ENCODE measurements at regions not wholly inside any gene's neighbourhood (a gene's known extent, or its start where the extent isn't known, plus 50 kb on each side); places are given as distances from the start of the nearest gene placed in this dataset.

DNA sequence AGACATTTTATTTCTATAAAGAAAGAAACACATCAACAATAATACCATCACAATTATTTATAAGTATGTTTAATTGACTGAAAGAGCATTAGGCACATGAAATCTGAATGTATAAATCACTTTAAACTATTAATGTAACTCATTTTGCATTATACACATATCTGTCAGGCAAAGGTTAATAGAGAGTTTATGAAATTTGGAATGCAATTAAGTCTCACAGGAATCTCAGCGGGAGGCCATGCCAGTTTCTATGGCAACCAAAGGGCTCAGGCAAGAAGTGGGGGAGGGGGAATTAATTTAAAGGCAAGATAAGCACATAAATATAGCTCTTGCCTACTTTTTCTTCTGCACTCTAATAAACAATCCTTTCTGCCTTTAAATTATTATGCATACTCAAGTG, 152.6 kb downstream of the SLC16A9 start:
- TF ChIP-seq EZH2phosphoT487 (IDR thresholded peaks at IDR 0.05; ENCODE audit: low read length) (no peak), EZH2 (optimal IDR thresholded peaks at IDR 0.05; ENCODE audit: low read depth, low read length) (no peak)
- TF ChIP-seq, protein P1, sequence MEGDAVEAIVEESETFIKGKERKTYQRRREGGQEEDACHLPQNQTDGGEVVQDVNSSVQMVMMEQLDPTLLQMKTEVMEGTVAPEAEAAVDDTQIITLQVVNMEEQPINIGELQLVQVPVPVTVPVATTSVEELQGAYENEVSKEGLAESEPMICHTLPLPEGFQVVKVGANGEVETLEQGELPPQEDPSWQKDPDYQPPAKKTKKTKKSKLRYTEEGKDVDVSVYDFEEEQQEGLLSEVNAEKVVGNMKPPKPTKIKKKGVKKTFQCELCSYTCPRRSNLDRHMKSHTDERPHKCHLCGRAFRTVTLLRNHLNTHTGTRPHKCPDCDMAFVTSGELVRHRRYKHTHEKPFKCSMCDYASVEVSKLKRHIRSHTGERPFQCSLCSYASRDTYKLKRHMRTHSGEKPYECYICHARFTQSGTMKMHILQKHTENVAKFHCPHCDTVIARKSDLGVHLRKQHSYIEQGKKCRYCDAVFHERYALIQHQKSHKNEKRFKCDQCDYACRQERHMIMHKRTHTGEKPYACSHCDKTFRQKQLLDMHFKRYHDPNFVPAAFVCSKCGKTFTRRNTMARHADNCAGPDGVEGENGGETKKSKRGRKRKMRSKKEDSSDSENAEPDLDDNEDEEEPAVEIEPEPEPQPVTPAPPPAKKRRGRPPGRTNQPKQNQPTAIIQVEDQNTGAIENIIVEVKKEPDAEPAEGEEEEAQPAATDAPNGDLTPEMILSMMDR (IDR thresholded peaks at IDR 0.05; ENCODE audit: low read length) = no peak
- H3K36me3 ChIP-seq (replicated peaks; ENCODE audit: insufficient read depth, low read length) = no peaks in the 10 kb centered on the region
- H4K20me1 ChIP-seq (ENCODE audit: insufficient read depth, low read length) = no peaks in the 10 kb centered on the region
- H3K27ac ChIP-seq (ENCODE audit: low read length) = no peak overlapping the region
- no peaks in the 10 kb centered on the region for H3K9me2 ChIP-seq (replicated peaks; ENCODE audit: insufficient read depth, low read length)
- no peaks in the 10 kb centered on the region for H3K27me3 ChIP-seq (replicated peaks; ENCODE audit: insufficient read depth, low read length)
- no peak overlapping the region for H3K9ac ChIP-seq (ENCODE audit: low read length)
- no peak overlapping the region for H3K4me2 ChIP-seq (ENCODE audit: low read depth, low read length)
- H2AFZ ChIP-seq (ENCODE audit: low read length) = no peak overlapping the region
- no peak for DNase-seq
- no peaks in the 10 kb centered on the region for H3K4me1 ChIP-seq (ENCODE audit: low read length)
- no peaks in the 10 kb centered on the region for H3K9me3 ChIP-seq (replicated peaks; ENCODE audit: insufficient read depth, low read length)
- no peaks in the 10 kb centered on the region for H3K79me2 ChIP-seq (ENCODE audit: low read length)
- H3K4me3 ChIP-seq (ENCODE audit: low read length) = no peak overlapping the region
- no peaks in the 10 kb centered on the region for H3F3A ChIP-seq (ENCODE audit: insufficient read depth, low read length)

DNA sequence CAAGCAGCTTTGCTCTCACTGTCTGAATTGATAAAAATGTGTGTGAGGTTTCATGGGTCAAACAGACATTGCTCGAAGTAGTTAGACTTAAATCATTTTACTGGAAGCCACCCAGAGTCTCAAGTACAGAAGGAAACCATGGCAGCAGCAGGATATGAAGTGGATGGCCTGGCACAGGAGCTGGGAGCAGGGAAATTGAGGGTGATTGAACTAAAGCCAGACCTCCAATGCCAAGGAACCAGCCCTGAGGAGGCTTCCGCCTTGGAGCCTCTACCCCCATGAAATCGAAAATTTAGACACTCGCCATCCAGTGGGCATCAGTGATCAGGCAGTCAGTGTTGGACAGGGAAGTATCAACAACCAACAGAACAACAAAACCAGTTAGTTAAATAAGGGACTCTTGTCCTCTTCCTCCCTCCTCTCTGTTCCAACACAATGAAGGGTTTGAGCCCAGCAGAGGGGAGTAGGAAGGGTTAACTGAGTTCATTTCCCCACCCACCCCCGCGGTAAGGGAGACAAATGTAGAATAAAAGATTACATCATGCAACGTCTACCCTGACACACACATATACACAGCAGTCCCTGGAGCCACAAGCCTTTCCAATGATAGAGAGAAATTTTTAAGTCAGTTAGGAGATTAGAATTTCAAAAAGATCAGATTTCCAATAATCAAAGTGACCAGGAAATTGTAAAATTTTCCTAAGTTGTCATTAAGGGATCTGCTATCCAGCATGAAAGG, 156.3 kb downstream of the SLC16A9 start:
- Histone ChIP-seq H4K20me1 (ENCODE audit: insufficient read depth, low read length) (no peaks in the 10 kb centered on the region), H3K9me2 (replicated peaks; ENCODE audit: insufficient read depth, low read length) (no peaks in the 10 kb centered on the region), H3K4me1 (ENCODE audit: low read length) (no peaks in the 10 kb centered on the region), H3K36me3 (replicated peaks; ENCODE audit: insufficient read depth, low read length) (no peaks in the 10 kb centered on the region), H3K27me3 (replicated peaks; ENCODE audit: insufficient read depth, low read length) (no peaks in the 10 kb centered on the region), H3F3A (ENCODE audit: insufficient read depth, low read length) (no peaks in the 10 kb centered on the region), H3K9ac (ENCODE audit: low read length) (no peak overlapping the region), H3K4me3 (ENCODE audit: low read length) (no peak overlapping the region), H3K4me2 (ENCODE audit: low read depth, low read length) (no peak overlapping the region), H3K27ac (ENCODE audit: low read length) (no peak overlapping the region), H3K79me2 (ENCODE audit: low read length) (no peaks in the 10 kb centered on the region), H2AFZ (ENCODE audit: low read length) (no peak overlapping the region), H3K9me3 (replicated peaks; ENCODE audit: insufficient read depth, low read length) (no peaks in the 10 kb centered on the region)
- no peak for DNase-seq
- TF ChIP-seq EZH2phosphoT487 (IDR thresholded peaks at IDR 0.05; ENCODE audit: low read length) = no peak
- TF ChIP-seq, protein P1 (IDR thresholded peaks at IDR 0.05; ENCODE audit: low read length) = no peak
- TF ChIP-seq EZH2 (optimal IDR thresholded peaks at IDR 0.05; ENCODE audit: low read depth, low read length) = no peak

DNA sequence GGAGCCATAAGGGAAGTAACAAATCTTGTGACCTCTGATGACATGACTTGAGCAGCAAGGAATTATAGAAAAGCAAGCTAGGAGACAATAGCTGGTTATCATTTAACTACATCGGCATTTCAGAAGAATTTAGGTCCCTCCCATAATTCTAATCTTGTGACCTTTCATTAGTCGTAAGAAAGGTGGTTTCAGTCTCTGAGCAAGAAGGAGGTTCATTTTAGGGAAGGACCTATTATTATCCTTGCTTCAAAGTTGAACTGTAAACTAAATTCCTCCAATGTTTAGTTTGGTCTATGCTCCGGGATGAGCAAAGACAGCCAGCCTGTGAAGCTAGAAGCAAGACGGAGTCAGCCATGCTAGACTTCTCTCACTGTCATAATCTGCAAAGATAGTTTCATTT, 159.6 kb downstream of the SLC16A9 start:
- DNase-seq = no peak
- H3K36me3 ChIP-seq (replicated peaks; ENCODE audit: insufficient read depth, low read length) = no peaks in the 10 kb centered on the region
- H3K4me2 ChIP-seq (ENCODE audit: low read depth, low read length) = no peak overlapping the region
- H3K27me3 ChIP-seq (replicated peaks; ENCODE audit: insufficient read depth, low read length) = no peaks in the 10 kb centered on the region
- H4K20me1 ChIP-seq (ENCODE audit: insufficient read depth, low read length) = no peaks in the 10 kb centered on the region
- H3K27ac ChIP-seq (ENCODE audit: low read length) = no peak overlapping the region
- no peaks in the 10 kb centered on the region for H3K9me3 ChIP-seq (replicated peaks; ENCODE audit: insufficient read depth, low read length)
- H3K79me2 ChIP-seq (ENCODE audit: low read length) = no peaks in the 10 kb centered on the region
- no peaks in the 10 kb centered on the region for H3K9me2 ChIP-seq (replicated peaks; ENCODE audit: insufficient read depth, low read length)
- no peak overlapping the region for H3K9ac ChIP-seq (ENCODE audit: low read length)
- H3K4me3 ChIP-seq (ENCODE audit: low read length) = no peak overlapping the region
- no peaks in the 10 kb centered on the region for H3F3A ChIP-seq (ENCODE audit: insufficient read depth, low read length)
- no peak overlapping the region for H2AFZ ChIP-seq (ENCODE audit: low read length)
- no peaks in the 10 kb centered on the region for H3K4me1 ChIP-seq (ENCODE audit: low read length)
- TF ChIP-seq, protein P1 (IDR thresholded peaks at IDR 0.05; ENCODE audit: low read length) = no peak
- TF ChIP-seq EZH2phosphoT487 (IDR thresholded peaks at IDR 0.05; ENCODE audit: low read length) = no peak
- no peak for TF ChIP-seq EZH2 (optimal IDR thresholded peaks at IDR 0.05; ENCODE audit: low read depth, low read length)

Measured in MM.1S (cell line).